NCI-H2107 (cell line): ENCODE measurements at regions not wholly inside any gene's neighbourhood (a gene's known extent, or its start where the extent isn't known, plus 50 kb on each side); places are given as distances from the start of the nearest gene placed in this dataset.
"Not testable (repeated sequence)": the region's sequence is repeated elsewhere in the genome, so short reads cannot be mapped to it uniquely, and the experiment has no call there.

Experiments used
- DNase-seq: peaks from one replicate; lab custom pipeline; 2025; lab: John Stamatoyannopoulos, UW

- DNase-seq, result not testable (repeated sequence)
Observed at GRCh38 chrX:40788698-40789097, 53.4 kb upstream of the MED14 start.

GRCh38 chrX:40792433-40792832, 57.1 kb upstream of the MED14 start:
- DNase-seq, result no peak

- DNase-seq, result peak; percentile 17
Observed at GRCh38 chrX:40794829-40795130, 59.4 kb upstream of the MED14 start.

GRCh38 chrX:40799745-40800144, 64.4 kb upstream of the MED14 start:
- not testable (repeated sequence) for DNase-seq

GRCh38 chrX:40805404-40805803, 70.1 kb upstream of the MED14 start:
- no peak for DNase-seq

DNA sequence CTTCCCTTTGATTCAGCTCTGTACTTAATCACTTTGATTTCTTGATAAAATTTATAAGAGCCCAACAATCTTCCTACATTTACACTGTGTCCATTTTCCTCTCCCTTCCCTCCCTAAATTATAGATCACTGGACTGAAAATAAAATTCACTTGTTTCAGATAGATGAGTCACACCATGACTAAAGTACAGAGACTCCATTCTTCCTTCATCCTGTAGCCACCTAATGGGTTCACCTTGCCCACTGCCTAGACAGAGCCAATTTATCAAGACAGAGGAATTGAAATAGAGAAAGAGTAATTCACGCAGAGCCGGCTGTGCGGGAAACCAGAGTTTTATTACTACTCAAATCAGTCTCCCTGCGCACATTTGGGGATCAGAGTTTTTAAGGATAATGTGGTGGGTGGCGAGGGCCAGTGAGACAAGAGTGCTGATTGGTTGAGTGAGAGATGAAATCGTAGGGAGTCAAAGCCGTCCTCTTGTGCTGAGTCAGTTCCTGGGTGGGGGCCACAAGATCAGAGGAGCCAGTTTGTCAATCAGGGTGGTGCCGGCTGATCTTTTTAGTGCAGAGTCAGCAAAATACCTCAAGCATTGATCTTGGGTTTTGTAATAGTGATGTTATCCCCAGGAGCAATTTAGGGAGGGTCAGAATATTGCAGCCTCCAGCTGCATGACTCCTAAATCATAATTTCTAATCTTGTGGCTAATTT, 71.3 kb upstream of the MED14 start:
- no peak for DNase-seq

- DNase-seq, result no peak
Observed at GRCh38 chrX:40807384-40807783, 72.0 kb upstream of the MED14 start.

DNA sequence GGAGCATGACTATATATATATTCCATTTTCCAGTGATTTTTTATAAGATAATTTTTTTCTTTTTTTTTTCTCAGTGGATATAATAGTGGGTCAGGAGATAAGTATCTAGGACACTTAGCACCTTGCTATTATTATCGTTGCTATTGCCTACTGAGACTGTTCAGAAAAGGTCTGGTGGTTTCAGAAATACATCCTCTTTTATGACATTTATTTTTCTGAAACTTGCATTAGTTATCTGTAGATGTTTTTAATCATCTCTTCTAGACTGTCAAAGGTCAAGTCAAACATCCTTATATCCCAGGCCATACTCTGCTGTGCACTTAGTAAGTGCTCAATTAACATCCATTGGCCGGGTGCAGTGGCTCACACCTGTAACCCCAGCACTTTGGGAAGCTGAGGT, 72.9 kb upstream of the MED14 start:
- DNase-seq, result no peak

- DNase-seq, result no peak
Observed at GRCh38 chrX:40809210-40809609, 73.9 kb upstream of the MED14 start.

GRCh38 chrX:40815045-40815444, 79.7 kb upstream of the MED14 start:
- not testable (repeated sequence) for DNase-seq

DNA sequence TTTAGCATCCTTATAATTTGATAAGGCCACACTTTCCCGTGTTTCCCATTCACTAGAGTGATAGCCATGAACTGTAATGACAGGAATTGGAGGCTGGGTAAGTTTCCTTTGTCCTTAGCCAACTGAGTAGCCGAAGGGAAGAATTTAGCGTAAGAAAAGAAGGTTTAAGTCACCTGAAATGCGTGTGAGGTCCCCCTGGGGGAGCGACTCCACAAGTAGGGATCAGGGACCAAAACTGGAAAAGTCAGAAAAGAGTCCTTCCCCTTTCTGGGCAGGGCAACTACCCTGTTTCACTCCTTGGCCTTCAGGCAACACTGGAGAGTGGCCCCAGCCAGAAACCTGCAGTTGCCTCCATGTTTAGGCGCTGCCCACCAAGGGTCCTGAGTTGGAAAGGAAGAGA, 81.6 kb upstream of the MED14 start:
- no peak for DNase-seq

- no peak for DNase-seq
Observed at GRCh38 chrX:40818236-40818635, 82.9 kb upstream of the MED14 start.

GRCh38 chrX:40821780-40822179, 86.4 kb upstream of the MED14 start:
- DNase-seq, result no peak

DNA sequence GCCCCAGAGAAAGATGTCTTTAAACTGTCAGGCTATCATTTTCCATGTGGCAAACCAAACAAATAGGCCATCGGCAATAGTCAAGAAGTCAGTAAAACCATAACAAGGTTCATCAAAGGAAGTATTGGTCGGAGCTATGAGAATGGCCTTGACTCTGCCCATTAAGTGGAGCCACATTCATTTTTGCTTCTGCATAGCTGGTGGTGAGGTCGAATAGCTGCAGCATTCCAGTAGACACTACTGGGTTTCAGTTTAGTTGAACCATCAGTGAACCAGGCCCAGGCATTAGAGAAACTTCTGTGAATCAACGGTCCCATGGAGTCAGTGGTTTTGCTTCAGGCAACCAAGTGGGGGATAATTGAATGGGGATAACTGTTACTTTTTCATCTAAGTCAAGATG, 92.0 kb upstream of the MED14 start:
- no peak for DNase-seq

DNA sequence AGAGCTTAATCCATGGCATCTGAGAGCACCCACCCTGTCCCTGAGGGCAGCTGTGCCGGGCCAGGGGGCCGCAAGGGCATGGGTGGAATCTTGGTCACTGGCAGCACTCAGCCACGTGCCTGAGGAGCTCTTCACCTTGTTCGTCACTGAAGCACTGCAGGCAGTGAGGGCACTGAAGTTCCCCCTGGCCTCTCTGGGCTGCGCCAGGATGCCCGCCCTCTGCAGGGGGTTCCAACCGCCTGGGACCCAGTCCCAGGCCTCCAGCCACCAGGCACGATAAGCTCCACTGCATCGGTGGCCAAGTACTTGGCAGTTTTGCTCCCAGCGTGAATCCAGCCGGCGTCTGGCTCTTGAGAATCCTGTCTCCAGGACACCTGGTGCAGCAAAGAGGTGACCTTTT, 96.4 kb upstream of the MED14 start:
- no peak for DNase-seq

- no peak for DNase-seq
Observed at GRCh38 chrX:40832723-40833122, 97.4 kb upstream of the MED14 start.

GRCh38 chrX:40834225-40834624, 98.9 kb upstream of the MED14 start:
- DNase-seq, result no peak

GRCh38 chrX:40835526-40835925, 100.2 kb upstream of the MED14 start:
- DNase-seq, result no peak

- no peak for DNase-seq
Observed at GRCh38 chrX:40843643-40844042, 108.3 kb upstream of the MED14 start.

GRCh38 chrX:40844471-40844870, 109.1 kb upstream of the MED14 start:
- DNase-seq, result no peak

- no peak for DNase-seq
Observed at GRCh38 chrX:40845331-40845911, 110.1 kb upstream of the MED14 start.

DNA sequence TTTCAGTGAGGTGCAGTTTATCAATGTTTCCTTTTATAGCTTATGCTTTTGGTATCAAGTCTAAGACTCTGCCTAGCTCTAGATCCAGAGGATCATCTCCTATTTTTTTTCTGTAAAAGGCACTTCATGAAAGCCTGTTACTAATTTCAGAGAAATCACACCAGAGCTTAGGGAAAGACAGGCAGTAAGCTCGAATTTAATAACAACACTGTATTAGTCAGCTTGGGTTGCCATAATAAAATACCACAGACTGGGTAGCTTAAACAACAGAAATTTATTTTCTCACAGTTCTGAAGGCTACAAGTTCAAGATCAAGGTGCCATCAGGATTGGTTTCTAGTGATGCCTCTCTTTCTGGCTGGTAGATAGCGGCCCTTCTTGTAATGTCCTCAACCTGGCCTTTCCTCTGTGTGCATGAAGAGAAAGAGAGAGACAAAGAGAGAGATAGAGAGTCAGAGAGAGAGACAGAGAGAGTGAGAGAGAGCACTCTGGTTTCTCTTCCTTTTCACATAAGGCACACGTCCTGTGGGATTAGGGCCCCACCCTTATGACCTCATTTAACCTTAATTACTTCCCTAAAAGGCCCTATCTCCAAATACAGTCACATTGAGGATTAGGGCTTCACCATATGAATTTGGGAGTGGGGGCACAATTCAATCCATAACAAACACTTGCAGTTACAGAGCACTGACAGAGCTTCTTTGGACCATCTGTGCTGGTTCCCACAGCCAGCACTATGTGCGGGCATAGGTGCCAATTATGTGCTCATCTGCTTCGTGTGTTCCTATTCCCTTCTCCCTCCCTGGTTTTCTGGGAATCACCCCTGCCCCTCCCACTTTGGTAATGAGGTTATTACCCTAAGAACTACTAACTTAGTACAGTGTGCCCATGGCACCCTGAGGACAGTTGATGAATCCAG, 114.8 kb upstream of the MED14 start:
- DNase-seq, result no peak

DNA sequence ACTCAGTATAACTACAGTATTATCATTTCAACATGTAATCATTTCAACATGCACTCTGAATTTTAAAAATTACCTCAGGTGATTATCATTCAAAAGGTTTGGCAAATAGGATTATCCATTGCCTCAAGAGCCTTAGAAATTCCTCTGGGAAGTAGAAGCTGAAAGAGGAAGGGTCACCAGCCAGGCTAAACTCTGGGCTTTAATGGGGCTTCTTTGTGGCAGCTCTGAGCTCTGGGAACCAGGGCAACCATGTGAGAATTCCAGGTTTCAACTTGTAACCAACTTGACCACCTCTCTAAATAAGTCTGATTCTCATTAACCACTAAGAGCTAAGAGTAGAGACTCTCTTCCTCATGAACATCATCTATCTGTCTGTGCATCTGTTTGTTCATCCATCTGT, 117.2 kb upstream of the MED14 start:
- DNase-seq, result no peak
